Upper lobe of left lung (tissue), 6 donors: ENCODE measurements at regions not wholly inside any gene's neighbourhood (a gene's known extent, or its start where the extent isn't known, plus 50 kb on each side); places are given as distances from the start of the nearest gene placed in this dataset.

Experiments
- ATAC-seq, 2 donors: fragments of 200-7000 bp; cut with Tn5 transposase; one replicate each; pipeline ENCODE4 v1.9.1; 2022; ENCODE audit warnings: mild to moderate bottlenecking in 2 of 2, moderate library complexity in 2 of 2; ENCODE audit not compliant: low FRiP score in 2 of 2
- DNase-seq, 2 donors: peaks; one replicate each; pipeline ENCODE4 v3.0.0-alpha.2; 2019 to 2020
- H3K27ac ChIP-seq, 4 donors: fragments of 200-600 bp; sonication (generic); one replicate each; pipeline ENCODE4 v1.5.1; 2016 to 2019
- H3K27me3 ChIP-seq, 4 donors: fragments of 200-600 bp; sonication (generic); one replicate each; pipeline ENCODE4 v1.5.1; 2017 to 2019
- H3K36me3 ChIP-seq, 4 donors: fragments of 200-600 bp; sonication (generic); one replicate each; pipeline ENCODE4 v1.5.1; 2016 to 2019
- H3K4me1 ChIP-seq, 4 donors: fragments of 200-600 bp; sonication (generic); one replicate each; pipeline ENCODE4 v1.5.1; 2018 to 2019
- H3K4me3 ChIP-seq, 4 donors: fragments of 200-600 bp; sonication (generic); one replicate each; pipeline ENCODE4 v1.5.1; 2017 to 2019; ENCODE audit warnings: mild to moderate bottlenecking in 2 of 4, moderate library complexity in 1 of 4
- H3K9me3 ChIP-seq, 4 donors: fragments of 200-600 bp; sonication (generic); one replicate each; pipeline ENCODE4 v1.5.1; 2018 to 2019
- EP300 ChIP-seq, 4 donors: sonication (generic); formaldehyde crosslinking; IDR thresholded peaks; one replicate each; pipeline ENCODE4 v1.5.1; 2017; ENCODE audit warnings: antibody characterized with exemption in 4 of 4, control low read depth in 2 of 4
- POLR2A ChIP-seq, 4 donors: fragments of 450-650 bp; IDR thresholded peaks; one replicate each; pipeline ENCODE4 v1.5.1; 2016 to 2017; ENCODE audit warnings: antibody characterized with exemption in 4 of 4, mild to moderate bottlenecking in 2 of 4
- POLR2AphosphoS5 ChIP-seq, 2 donors: sonication (generic); formaldehyde crosslinking; IDR thresholded peaks; one replicate each; pipeline ENCODE4 v1.5.1; 2017; ENCODE audit warnings: antibody characterized with exemption in 2 of 2
- WGBS, 2 donors: methylation state at CpG; one replicate each; pipeline ENCODE4 v1.1.5; 2017 to 2018; 5-methylcytosine and 5-hydroxymethylcytosine counted together
- TF ChIP-seq, protein P1 (sequence below), 6 experiments: fragments of 450-650 bp in 4 of 6; fragments of 200-600 bp in 2 of 6; sonication (generic) in 2 of 6; IDR thresholded peaks; one replicate each; pipeline ENCODE4 v1.5.1; 2016 to 2019; ENCODE audit warnings: antibody characterized with exemption in 6 of 6
- donor health status: DM: no; HTN: no; CAD: no; lungs with moderate emphysema.
- donor health status: DM: no; HTN: yes; CAD: no; lungs with severe emphysema.

DNA sequence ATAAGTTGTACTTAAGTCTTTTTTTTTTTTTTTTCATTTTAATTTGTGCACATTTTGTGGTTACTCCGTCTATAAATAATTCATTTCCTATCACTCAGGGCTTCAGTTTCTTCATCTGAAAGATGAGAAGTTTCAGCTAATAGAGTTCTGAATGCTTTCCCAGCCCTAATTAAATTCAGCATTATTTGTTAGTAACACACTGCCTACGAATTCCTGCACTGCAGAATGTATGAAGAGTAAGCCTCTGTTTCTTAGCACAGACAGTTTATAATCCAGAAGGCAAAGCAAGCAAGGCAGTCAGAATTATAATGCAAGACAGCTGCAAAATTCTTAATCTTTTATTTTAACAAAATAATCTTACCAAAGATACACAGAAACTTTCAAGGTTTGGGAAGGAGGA lies 138.0 kb upstream of the GHR start:
- Histone ChIP-seq H3K4me3 (no peak overlapping the region), H3K27me3 (no peaks in the 10 kb centered on the region), H3K27ac (no peak overlapping the region), H3K36me3 (no peaks in the 10 kb centered on the region), H3K4me1 (no peaks in the 10 kb centered on the region), H3K9me3 (no peaks in the 10 kb centered on the region)
- no peak for DNase-seq
- no peak for TF ChIP-seq POLR2AphosphoS5 (IDR thresholded peaks at IDR 0.05)
- TF ChIP-seq POLR2A (IDR thresholded peaks at IDR 0.05), result no peak
- TF ChIP-seq, protein P1, sequence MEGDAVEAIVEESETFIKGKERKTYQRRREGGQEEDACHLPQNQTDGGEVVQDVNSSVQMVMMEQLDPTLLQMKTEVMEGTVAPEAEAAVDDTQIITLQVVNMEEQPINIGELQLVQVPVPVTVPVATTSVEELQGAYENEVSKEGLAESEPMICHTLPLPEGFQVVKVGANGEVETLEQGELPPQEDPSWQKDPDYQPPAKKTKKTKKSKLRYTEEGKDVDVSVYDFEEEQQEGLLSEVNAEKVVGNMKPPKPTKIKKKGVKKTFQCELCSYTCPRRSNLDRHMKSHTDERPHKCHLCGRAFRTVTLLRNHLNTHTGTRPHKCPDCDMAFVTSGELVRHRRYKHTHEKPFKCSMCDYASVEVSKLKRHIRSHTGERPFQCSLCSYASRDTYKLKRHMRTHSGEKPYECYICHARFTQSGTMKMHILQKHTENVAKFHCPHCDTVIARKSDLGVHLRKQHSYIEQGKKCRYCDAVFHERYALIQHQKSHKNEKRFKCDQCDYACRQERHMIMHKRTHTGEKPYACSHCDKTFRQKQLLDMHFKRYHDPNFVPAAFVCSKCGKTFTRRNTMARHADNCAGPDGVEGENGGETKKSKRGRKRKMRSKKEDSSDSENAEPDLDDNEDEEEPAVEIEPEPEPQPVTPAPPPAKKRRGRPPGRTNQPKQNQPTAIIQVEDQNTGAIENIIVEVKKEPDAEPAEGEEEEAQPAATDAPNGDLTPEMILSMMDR (IDR thresholded peaks at IDR 0.05), result no peak
- no peak for TF ChIP-seq EP300 (IDR thresholded peaks at IDR 0.05)
- no peak for ATAC-seq
- WGBS, 2 donors, result 56 to 58% methylated on average over 2 of the region's 2 CpGs

DNA sequence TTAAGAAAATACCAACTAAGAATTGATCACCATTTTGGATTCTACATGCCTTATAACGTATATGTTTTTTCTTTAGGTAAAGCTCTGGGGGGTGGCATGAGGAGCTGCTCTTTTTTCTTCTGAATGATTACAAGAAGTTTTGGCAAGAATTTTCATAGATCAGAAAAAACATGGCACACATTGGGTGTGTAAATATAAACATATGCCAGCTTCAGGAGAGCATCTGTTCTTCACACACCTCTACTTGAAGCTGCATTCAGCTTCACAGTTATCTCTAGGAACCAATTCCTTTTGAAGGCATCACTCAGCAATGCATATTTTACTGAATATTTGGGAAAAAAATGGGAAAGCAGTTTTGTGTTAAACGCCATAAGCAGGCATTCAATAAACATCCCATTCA lies 122.7 kb upstream of the GHR start:
- Histone ChIP-seq H3K4me1 (no peaks in the 10 kb centered on the region), H3K4me3 (no peak overlapping the region), H3K9me3 (peaks cover 0 to 3% (median 0%) of the 10 kb centered on the region in 4 donors), H3K27ac (no peak overlapping the region), H3K27me3 (no peaks in the 10 kb centered on the region), H3K36me3 (no peaks in the 10 kb centered on the region)
- TF ChIP-seq POLR2AphosphoS5 (IDR thresholded peaks at IDR 0.05) (no peak), EP300 (IDR thresholded peaks at IDR 0.05) (no peak), POLR2A (IDR thresholded peaks at IDR 0.05) (no peak)
- TF ChIP-seq, protein P1 (IDR thresholded peaks at IDR 0.05), result no peak
- WGBS, 2 donors, result 81 to 89% methylated on average over 2 of the region's 2 CpGs
- no peak for ATAC-seq
- no peak for DNase-seq

DNA sequence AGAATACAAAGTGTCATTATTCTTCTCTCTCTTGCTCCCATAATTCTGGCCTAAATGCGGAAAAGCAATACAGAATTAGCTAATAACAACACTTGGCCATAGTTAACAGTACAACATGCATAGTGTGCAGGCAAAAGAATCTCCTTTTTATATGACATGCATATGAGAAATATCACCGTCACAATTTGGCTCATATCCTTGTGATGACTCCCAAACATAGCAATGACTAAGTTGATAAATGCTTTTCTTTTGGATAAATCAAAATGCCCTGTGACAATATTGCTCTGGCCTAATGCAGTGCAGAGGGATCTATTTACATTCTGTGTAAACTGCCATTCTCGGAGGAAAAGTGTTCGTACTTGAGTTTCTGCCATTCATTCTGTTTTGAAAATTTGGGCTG lies 121.9 kb upstream of the GHR start:
- TF ChIP-seq, protein P1 (IDR thresholded peaks at IDR 0.05), result no peak
- TF ChIP-seq POLR2AphosphoS5 (IDR thresholded peaks at IDR 0.05) (no peak), EP300 (IDR thresholded peaks at IDR 0.05) (no peak), POLR2A (IDR thresholded peaks at IDR 0.05) (no peak)
- H3K27me3 ChIP-seq, result no peaks in the 10 kb centered on the region
- WGBS, 2 donors, result 71 to 74% methylated on average over 4 of the region's 4 CpGs
- peaks cover 0 to under 1% (median 0%) of the 10 kb centered on the region in 4 donors for H3K9me3 ChIP-seq
- no peak overlapping the region for H3K4me3 ChIP-seq
- ATAC-seq (no peak), DNase-seq (no peak)
- H3K27ac ChIP-seq, result no peak overlapping the region
- H3K36me3 ChIP-seq, result no peaks in the 10 kb centered on the region
- H3K4me1 ChIP-seq, result no peaks in the 10 kb centered on the region

DNA sequence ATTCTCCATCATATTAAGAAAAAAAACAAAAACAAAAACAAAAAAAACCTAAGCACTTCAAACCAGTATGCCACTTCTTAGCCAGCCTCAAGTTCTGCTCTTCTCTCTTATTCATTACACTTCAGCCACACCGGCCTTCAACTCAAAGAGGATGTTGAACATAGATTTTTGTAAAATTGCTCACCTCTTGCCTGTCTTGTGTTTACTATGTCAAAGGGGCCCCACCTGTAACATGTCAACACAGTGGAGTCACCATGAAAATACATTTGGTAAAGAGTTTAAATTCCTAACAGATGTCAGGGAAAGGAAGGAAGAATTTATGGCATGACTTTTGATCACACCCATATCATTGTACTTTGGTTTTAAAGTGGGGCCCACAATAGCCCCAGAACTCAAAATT lies 121.1 kb upstream of the GHR start:
- Histone ChIP-seq H3K9me3 (no peaks in the 10 kb centered on the region), H3K27me3 (no peaks in the 10 kb centered on the region), H3K27ac (no peak overlapping the region), H3K36me3 (no peaks in the 10 kb centered on the region), H3K4me3 (no peak overlapping the region), H3K4me1 (no peaks in the 10 kb centered on the region)
- no peak for ATAC-seq
- TF ChIP-seq, protein P1 (IDR thresholded peaks at IDR 0.05), result no peak
- no peak for TF ChIP-seq EP300 (IDR thresholded peaks at IDR 0.05)
- TF ChIP-seq POLR2AphosphoS5 (IDR thresholded peaks at IDR 0.05), result no peak
- no peak for TF ChIP-seq POLR2A (IDR thresholded peaks at IDR 0.05)
- 58 to 66% methylated on average over 1 of the region's 1 CpG for WGBS, 2 donors
- no peak for DNase-seq

DNA sequence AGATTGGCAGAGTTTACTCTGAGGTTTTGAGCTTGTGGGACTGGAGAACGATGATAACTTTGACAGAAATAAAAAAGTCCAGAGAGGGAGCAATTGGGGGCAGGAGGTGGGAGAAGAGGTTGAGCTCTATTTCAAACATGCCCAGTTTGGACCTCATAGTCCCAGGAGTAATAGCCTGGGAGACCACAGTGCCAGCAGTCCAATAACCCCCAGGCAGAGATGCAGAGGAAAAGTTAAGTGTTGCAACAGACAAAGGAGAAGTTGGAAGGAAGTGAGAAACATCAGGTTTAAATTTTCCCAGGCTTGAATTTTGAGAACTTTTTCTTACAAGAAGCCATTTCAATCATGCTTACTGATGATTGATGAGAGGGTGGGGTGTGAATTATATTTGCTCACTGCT lies 117.0 kb upstream of the GHR start:
- Histone ChIP-seq H3K4me1 (no peaks in the 10 kb centered on the region), H3K36me3 (no peaks in the 10 kb centered on the region), H3K9me3 (no peaks in the 10 kb centered on the region), H3K4me3 (no peak overlapping the region), H3K27me3 (no peaks in the 10 kb centered on the region), H3K27ac (no peak overlapping the region)
- ATAC-seq, result no peak
- no peak for DNase-seq
- WGBS, 2 donors, result 55 to 56% methylated on average over 1 of the region's 1 CpG
- TF ChIP-seq EP300 (IDR thresholded peaks at IDR 0.05) (no peak), POLR2AphosphoS5 (IDR thresholded peaks at IDR 0.05) (no peak), POLR2A (IDR thresholded peaks at IDR 0.05) (no peak)
- TF ChIP-seq, protein P1 (IDR thresholded peaks at IDR 0.05), result no peak
